SH-SY5Y (cell line): ENCODE measurements at regions not wholly inside any gene's neighbourhood (a gene's known extent, or its start where the extent isn't known, plus 50 kb on each side); places are given as distances from the start of the nearest gene placed in this dataset.

Experiments
- GATA2 ChIP-seq: IDR thresholded peaks from 2 replicates; pipeline ENCODE4 v1.6.1; 2011; ENCODE audit warnings: mild to moderate bottlenecking, low read depth, low read length
- GATA3 ChIP-seq: IDR thresholded peaks from 2 replicates; pipeline ENCODE4 v1.6.1; 2011; ENCODE audit warnings: low read depth, mild to moderate bottlenecking, low read length, moderate library complexity

DNA sequence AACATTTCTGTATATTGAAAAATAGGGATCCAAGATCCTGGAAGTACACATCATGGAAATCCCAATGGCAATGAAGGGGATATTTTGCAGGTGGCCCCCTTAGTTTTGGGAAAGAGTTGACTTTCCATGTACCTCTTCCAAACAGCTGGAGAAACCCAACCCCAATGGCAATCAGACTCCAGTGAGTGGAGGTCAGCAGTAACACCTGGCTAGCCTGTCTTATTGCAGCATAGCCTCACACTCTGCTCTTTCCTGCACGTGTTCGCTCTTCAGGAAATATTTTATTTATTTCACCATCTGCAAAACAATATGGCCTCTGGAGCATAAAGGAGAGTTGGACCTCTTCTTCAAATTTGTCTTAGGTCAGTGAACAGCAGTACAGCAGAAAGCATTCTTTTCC lies 340.0 kb upstream of the NRP1 start:
- TF ChIP-seq GATA2 (no peak), GATA3 (no peak)
